Hepatocyte (in vitro differentiated cells): ENCODE measurements at regions not wholly inside any gene's neighbourhood (a gene's known extent, or its start where the extent isn't known, plus 50 kb on each side); places are given as distances from the start of the nearest gene placed in this dataset.
A peak's percentile ranks its signal among the peaks of the same experiment; 100 is the strongest.

Experiments
- DNase-seq: peaks from one replicate; pipeline ENCODE4 v3.0.0-alpha.2; 2016; ENCODE audit warnings: low spot score
- H2AFZ ChIP-seq: fragments of 200-600 bp; sonication (generic); 2 replicates; pipeline ENCODE4 v1.6.0; 2016; ENCODE audit warnings: antibody characterized with exemption, mild to moderate bottlenecking
- H3K27ac ChIP-seq: fragments of 200-600 bp; sonication (generic); 2 replicates; pipeline ENCODE4 v1.5.1; 2016; ENCODE audit warnings: mild to moderate bottlenecking
- H3K27me3 ChIP-seq: fragments of 200-600 bp; sonication (generic); 2 replicates; pipeline ENCODE4 v1.6.1; 2016
- H3K36me3 ChIP-seq: fragments of 200-600 bp; sonication (generic); replicated peaks from 2 replicates; pipeline ENCODE4 v1.5.1; 2016; ENCODE audit warnings: low read depth; ENCODE audit not compliant: insufficient read depth
- H3K4me1 ChIP-seq: fragments of 200-600 bp; sonication (generic); 2 replicates; pipeline ENCODE4 v1.5.1; 2016; ENCODE audit warnings: mild to moderate bottlenecking, moderate library complexity; ENCODE audit not compliant: insufficient read depth
- H3K4me2 ChIP-seq: fragments of 200-600 bp; sonication (generic); 2 replicates; pipeline ENCODE4 v1.6.0; 2016
- H3K4me3 ChIP-seq: fragments of 200-600 bp; sonication (generic); 2 replicates; pipeline ENCODE4 v1.5.1; 2016; ENCODE audit warnings: mild to moderate bottlenecking
- H3K79me2 ChIP-seq: fragments of 200-600 bp; sonication (generic); 2 replicates; pipeline ENCODE4 v1.6.0; 2017; ENCODE audit warnings: mild to moderate bottlenecking
- H3K9me2 ChIP-seq: fragments of 200-600 bp; sonication (generic); replicated peaks from 2 replicates; pipeline ENCODE4 v1.6.0; 2017; ENCODE audit warnings: mild to moderate bottlenecking; ENCODE audit not compliant: insufficient read depth
- H3K9me3 ChIP-seq: fragments of 200-600 bp; sonication (generic); 2 replicates; pipeline ENCODE4 v1.5.1; 2016; ENCODE audit warnings: low read depth, mild to moderate bottlenecking
- H4K20me1 ChIP-seq: fragments of 200-600 bp; sonication (generic); 2 replicates; pipeline ENCODE4 v1.6.0; 2016; ENCODE audit warnings: mild to moderate bottlenecking; ENCODE audit not compliant: insufficient read depth, poor library complexity, severe bottlenecking
- EZH2 ChIP-seq: fragments of 200-600 bp; sonication (generic); IDR thresholded peaks from 2 replicates; pipeline ENCODE4 v1.6.1; 2016; ENCODE audit warnings: antibody characterized with exemption, mild to moderate bottlenecking, borderline replicate concordance
- EZH2phosphoT487 ChIP-seq: fragments of 200-600 bp; sonication (generic); IDR thresholded peaks from one replicate; pipeline ENCODE4 v1.6.1; 2018; ENCODE audit warnings: antibody characterized with exemption, mild to moderate bottlenecking, low read depth, moderate library complexity; ENCODE audit not compliant: unreplicated experiment, severe bottlenecking
- WGBS: methylation state at CpG from one replicate; pipeline ENCODE4 v1.1.6; 2016; ENCODE audit warnings: low lambda C conversion rate; ENCODE audit errors: missing lambda C conversion rate; 5-methylcytosine and 5-hydroxymethylcytosine counted together
- TF ChIP-seq, protein P1 (sequence below): fragments of 200-600 bp; sonication (generic); IDR thresholded peaks from 2 replicates; pipeline ENCODE4 v1.5.1; 2016; ENCODE audit warnings: antibody characterized with exemption, mild to moderate bottlenecking; ENCODE audit not compliant: poor library complexity

DNA sequence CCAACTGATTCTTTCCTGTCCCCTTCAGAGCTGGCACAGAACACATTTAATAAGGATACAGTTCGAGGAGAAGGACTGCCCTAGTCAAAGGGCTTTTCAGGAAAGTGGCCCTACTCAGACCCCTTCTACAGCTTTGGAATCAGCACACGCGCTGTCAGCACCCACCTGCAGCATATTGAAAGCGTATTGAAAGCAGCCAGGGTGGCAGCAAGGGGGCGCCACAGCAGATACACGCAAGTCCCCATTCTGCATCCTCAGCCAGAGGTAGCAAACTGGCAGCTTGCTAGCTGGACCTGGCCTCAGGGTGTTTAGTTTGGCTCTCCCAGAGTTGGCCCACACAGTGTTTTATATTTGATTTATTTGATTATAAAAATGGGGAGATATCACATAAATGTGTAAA lies 101.0 kb upstream of the NT5C1B start:
- no peak overlapping the region for H2AFZ ChIP-seq
- H3K36me3 ChIP-seq: no peaks in the 10 kb centered on the region
- no peak overlapping the region for H3K4me3 ChIP-seq
- H4K20me1 ChIP-seq: no peaks in the 10 kb centered on the region
- no peaks in the 10 kb centered on the region for H3K9me2 ChIP-seq
- H3K27ac ChIP-seq: no peak overlapping the region
- WGBS: 78% methylated on average over 6 of the region's 6 CpGs
- no peaks in the 10 kb centered on the region for H3K4me1 ChIP-seq
- H3K27me3 ChIP-seq: no peaks in the 10 kb centered on the region
- H3K4me2 ChIP-seq: no peak overlapping the region
- TF ChIP-seq EZH2phosphoT487: no peak
- TF ChIP-seq, protein P1, sequence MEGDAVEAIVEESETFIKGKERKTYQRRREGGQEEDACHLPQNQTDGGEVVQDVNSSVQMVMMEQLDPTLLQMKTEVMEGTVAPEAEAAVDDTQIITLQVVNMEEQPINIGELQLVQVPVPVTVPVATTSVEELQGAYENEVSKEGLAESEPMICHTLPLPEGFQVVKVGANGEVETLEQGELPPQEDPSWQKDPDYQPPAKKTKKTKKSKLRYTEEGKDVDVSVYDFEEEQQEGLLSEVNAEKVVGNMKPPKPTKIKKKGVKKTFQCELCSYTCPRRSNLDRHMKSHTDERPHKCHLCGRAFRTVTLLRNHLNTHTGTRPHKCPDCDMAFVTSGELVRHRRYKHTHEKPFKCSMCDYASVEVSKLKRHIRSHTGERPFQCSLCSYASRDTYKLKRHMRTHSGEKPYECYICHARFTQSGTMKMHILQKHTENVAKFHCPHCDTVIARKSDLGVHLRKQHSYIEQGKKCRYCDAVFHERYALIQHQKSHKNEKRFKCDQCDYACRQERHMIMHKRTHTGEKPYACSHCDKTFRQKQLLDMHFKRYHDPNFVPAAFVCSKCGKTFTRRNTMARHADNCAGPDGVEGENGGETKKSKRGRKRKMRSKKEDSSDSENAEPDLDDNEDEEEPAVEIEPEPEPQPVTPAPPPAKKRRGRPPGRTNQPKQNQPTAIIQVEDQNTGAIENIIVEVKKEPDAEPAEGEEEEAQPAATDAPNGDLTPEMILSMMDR: no peak
- no peak for TF ChIP-seq EZH2
- H3K79me2 ChIP-seq: no peaks in the 10 kb centered on the region
- H3K9me3 ChIP-seq: no peaks in the 10 kb centered on the region
- no peak for DNase-seq

DNA sequence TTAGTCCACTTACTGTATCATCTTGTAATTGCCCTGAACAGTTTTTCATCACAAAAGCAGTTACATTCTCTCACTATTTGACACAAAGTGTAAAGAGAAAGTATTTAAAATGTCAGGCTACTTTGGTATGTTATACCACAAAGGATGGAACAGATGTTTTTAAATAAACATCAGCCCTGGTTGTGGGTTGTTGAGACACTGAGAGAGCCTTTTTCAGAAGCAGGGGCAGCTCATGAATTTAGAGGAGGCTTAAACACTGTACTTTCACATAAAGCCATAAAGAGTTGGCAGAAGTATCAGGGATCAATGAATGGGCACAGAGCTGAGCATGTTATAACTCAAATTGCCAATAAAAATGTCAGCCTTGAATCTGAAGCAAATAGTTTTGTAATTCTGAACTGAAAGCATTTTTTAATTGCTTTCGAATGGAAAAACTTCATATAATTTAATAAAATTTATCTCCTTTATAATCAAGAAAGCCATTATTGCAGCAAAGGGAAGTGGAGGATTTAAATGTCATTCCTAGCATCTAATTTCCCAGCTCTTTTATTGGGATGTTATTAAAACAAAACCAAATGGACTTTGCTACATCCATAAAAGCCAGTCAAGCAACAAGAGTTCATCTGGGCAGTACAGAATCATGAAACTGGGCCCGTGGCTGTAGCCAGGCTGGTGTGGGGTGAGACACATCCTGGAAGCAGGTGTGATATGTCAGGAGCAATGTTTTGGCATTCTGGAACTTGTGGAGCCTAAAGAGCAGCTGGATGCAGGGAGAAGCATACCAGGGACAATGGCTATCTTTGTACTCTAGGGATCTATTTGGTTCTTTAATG lies 95.1 kb upstream of the NT5C1B start:
- Histone ChIP-seq H3K4me2 (peak overlapping the region; percentile 14), H3K9me3 (no peaks in the 10 kb centered on the region), H3K36me3 (no peaks in the 10 kb centered on the region), H3K9me2 (no peaks in the 10 kb centered on the region), H4K20me1 (no peaks in the 10 kb centered on the region), H3K79me2 (no peaks in the 10 kb centered on the region), H2AFZ (no peak overlapping the region), H3K27me3 (no peaks in the 10 kb centered on the region), H3K4me1 (no peaks in the 10 kb centered on the region), H3K4me3 (no peak overlapping the region), H3K27ac (no peak overlapping the region)
- DNase-seq: peak; percentile 17
- no peak for TF ChIP-seq EZH2
- TF ChIP-seq, protein P1: no peak
- TF ChIP-seq EZH2phosphoT487: no peak
- WGBS: 37% methylated on average over 2 of the region's 2 CpGs

DNA sequence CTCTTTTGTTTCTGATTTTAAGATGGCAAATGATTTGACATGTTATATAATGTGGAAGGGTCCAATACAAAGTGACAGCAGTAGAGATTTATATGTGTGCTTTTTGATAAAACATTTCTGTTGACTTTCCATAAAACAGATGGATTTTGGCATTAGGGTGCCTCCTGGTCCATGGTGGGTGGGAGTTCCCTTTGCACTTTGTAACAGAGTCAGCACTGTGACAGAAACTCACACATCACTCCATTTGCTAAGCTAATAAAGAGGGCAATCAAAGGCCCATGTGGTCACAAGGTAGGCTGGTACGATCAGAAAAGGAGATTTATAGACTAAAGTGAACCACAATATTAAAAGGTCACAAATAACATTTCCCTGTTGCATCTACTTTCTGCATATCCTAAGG lies 93.3 kb upstream of the NT5C1B start:
- Histone ChIP-seq H3K36me3 (no peaks in the 10 kb centered on the region), H3K79me2 (no peaks in the 10 kb centered on the region), H3K9me2 (no peaks in the 10 kb centered on the region), H3K4me2 (no peak overlapping the region), H4K20me1 (no peaks in the 10 kb centered on the region), H3K4me1 (no peaks in the 10 kb centered on the region), H3K27me3 (no peaks in the 10 kb centered on the region), H2AFZ (no peak overlapping the region), H3K4me3 (no peak overlapping the region), H3K27ac (no peak overlapping the region), H3K9me3 (no peaks in the 10 kb centered on the region)
- TF ChIP-seq EZH2 (no peak), EZH2phosphoT487 (no peak)
- TF ChIP-seq, protein P1: no peak
- DNase-seq: no peak
- 39% methylated on average over 1 of the region's 1 CpG for WGBS
